ENCODE measurements at regions not wholly inside any gene's neighbourhood (a gene's known extent, or its start where the extent isn't known, plus 50 kb on each side); places are given as distances from the start of the nearest gene placed in this dataset.

- H3K27ac Mint-ChIP-seq: no peak overlapping the region
- no peaks in the 10 kb centered on the region for H3K9me3 Mint-ChIP-seq
Observed at GRCh38 chr18:56003009-56003719, 415.2 kb upstream of the TCF4 start.

GRCh38 chr18:56001576-56001975 is 413.6 kb upstream of the TCF4 start:
- Mint-ChIP-seq H3K9me3 (no peaks in the 10 kb centered on the region), H3K27ac (no peak overlapping the region)

More at GRCh38 chr18:56003009-56003719, 415.2 kb upstream of the TCF4 start:
- no peaks in the 10 kb centered on the region for H3K36me3 Mint-ChIP-seq
- H3K4me3 Mint-ChIP-seq: peak overlapping the region in 1 of 4 donors; percentile 24
- peaks cover 0 to 3% (median 0%) of the 10 kb centered on the region in 3 donors for H3K4me1 Mint-ChIP-seq
- no peaks in the 10 kb centered on the region for H3K27me3 Mint-ChIP-seq

GRCh38 chr18:56000041-56000440 is 412.0 kb upstream of the TCF4 start:
- Mint-ChIP-seq H3K27me3 (no peaks in the 10 kb centered on the region), H3K4me1 (peaks cover 7 to 16% (median 14%) of the 10 kb centered on the region in 3 donors), H3K9me3 (no peaks in the 10 kb centered on the region), H3K36me3 (no peaks in the 10 kb centered on the region), H3K27ac (no peak overlapping the region), H3K4me3 (no peak overlapping the region)

More at GRCh38 chr18:56001576-56001975, 413.6 kb upstream of the TCF4 start:
- Mint-ChIP-seq H3K36me3 (no peaks in the 10 kb centered on the region), H3K4me3 (no peak overlapping the region), H3K27me3 (no peaks in the 10 kb centered on the region), H3K4me1 (peaks cover 7 to 12% (median 12%) of the 10 kb centered on the region in 3 donors)

DNA sequence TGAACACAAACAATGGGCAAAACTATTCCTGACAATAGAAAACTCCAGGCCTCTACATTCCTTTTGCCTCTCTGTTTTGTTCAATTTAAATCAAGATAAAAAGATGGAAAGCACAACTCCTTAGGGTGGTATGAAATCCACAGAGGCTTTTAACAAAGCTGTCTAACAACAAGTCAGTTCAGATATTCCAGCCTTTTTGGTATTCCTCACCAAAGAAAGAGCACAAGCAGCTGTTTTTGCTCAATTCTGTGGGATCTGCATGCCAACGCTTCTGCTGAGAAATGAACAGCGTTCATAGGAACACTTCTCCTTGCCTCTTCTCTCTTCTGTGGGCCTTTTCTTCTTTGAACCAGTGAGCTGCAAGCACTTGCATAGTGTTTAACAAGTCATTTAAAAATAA is 411.6 kb upstream of the TCF4 start:
- no peak overlapping the region for H3K27ac Mint-ChIP-seq
- peaks cover 7 to 16% (median 14%) of the 10 kb centered on the region in 3 donors for H3K4me1 Mint-ChIP-seq
- no peaks in the 10 kb centered on the region for H3K27me3 Mint-ChIP-seq
- no peak overlapping the region for H3K4me3 Mint-ChIP-seq
- no peaks in the 10 kb centered on the region for H3K9me3 Mint-ChIP-seq
- no peaks in the 10 kb centered on the region for H3K36me3 Mint-ChIP-seq

GRCh38 chr18:55998801-55999385 is 410.9 kb upstream of the TCF4 start:
- H3K27ac Mint-ChIP-seq: no peak overlapping the region
- H3K9me3 Mint-ChIP-seq: no peaks in the 10 kb centered on the region
- peaks cover 7 to 16% (median 14%) of the 10 kb centered on the region in 3 donors for H3K4me1 Mint-ChIP-seq

GRCh38 chr18:55998071-55998522 is 410.1 kb upstream of the TCF4 start:
- H3K4me1 Mint-ChIP-seq: peaks cover 7 to 16% (median 14%) of the 10 kb centered on the region in 3 donors
- peak overlapping the region in 1 of 4 donors; percentile 79 for H3K4me3 Mint-ChIP-seq
- H3K9me3 Mint-ChIP-seq: no peaks in the 10 kb centered on the region
- H3K27ac Mint-ChIP-seq: no peak overlapping the region
- H3K36me3 Mint-ChIP-seq: no peaks in the 10 kb centered on the region
- no peaks in the 10 kb centered on the region for H3K27me3 Mint-ChIP-seq

More at GRCh38 chr18:55998801-55999385, 410.9 kb upstream of the TCF4 start:
- no peak overlapping the region for H3K4me3 Mint-ChIP-seq
- no peaks in the 10 kb centered on the region for H3K36me3 Mint-ChIP-seq
- H3K27me3 Mint-ChIP-seq: no peaks in the 10 kb centered on the region

DNA sequence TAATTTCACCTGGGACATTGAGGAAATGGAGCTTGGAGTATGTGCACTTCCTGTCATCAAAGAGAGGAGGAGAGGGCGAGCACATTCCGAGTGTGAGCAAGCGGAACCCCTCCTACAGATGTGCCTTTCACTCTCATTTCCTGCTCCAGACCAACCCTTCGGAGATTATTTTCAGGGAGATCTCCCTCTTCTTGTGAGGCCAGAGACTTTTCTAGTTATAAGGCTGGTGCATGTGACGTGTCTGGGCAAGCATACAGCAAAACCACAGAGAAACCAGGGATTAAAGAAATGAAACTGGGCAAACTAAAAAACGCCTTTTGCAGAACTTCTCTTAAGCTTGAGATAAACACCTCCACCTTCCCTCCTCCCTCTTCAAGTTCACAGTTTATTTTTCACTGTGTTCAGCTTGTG is 409.2 kb upstream of the TCF4 start:
- H3K4me1 Mint-ChIP-seq: peaks cover 7 to 16% (median 14%) of the 10 kb centered on the region in 3 donors
- H3K4me3 Mint-ChIP-seq: peak overlapping the region in 3 of 4 donors; percentile 5 to 86 (median 79)
- peak overlapping the region in 1 of 3 donors; percentile 65 for H3K27ac Mint-ChIP-seq
- no peaks in the 10 kb centered on the region for H3K9me3 Mint-ChIP-seq
- no peaks in the 10 kb centered on the region for H3K36me3 Mint-ChIP-seq
- no peaks in the 10 kb centered on the region for H3K27me3 Mint-ChIP-seq

DNA sequence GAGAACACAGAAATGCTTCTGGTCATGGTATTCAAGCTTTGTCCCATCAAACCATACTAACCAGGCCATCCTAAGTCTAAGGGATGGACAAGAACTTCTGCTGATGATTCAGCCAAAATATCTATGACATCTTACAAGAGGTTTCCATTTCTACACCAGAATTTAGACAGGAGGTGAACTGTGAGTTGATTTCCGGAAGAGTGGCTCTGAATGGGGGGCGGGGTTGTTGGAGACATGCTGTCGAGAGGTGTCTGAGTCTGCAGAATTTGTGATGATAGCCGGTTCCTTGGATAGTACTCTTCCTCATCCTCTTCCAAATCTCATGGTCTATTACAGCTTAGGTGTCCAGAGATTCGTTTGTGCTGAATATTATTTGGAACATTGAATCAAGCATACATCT is 408.7 kb upstream of the TCF4 start:
- peak overlapping the region in 1 of 3 donors; percentile 65 for H3K27ac Mint-ChIP-seq
- peak overlapping the region in 2 of 4 donors; percentile 79 to 86 for H3K4me3 Mint-ChIP-seq
- peaks cover 7 to 16% (median 14%) of the 10 kb centered on the region in 3 donors for H3K4me1 Mint-ChIP-seq
- no peaks in the 10 kb centered on the region for H3K36me3 Mint-ChIP-seq
- no peaks in the 10 kb centered on the region for H3K9me3 Mint-ChIP-seq
- H3K27me3 Mint-ChIP-seq: no peaks in the 10 kb centered on the region

GRCh38 chr18:55990186-55990585 is 402.2 kb upstream of the TCF4 start:
- Mint-ChIP-seq H3K36me3 (no peaks in the 10 kb centered on the region), H3K4me3 (no peak overlapping the region), H3K27me3 (no peaks in the 10 kb centered on the region), H3K4me1 (peaks cover 0 to 1% (median 0%) of the 10 kb centered on the region in 3 donors), H3K9me3 (peaks cover 5 to 8% (median 5%) of the 10 kb centered on the region in 3 donors), H3K27ac (no peak overlapping the region)

DNA sequence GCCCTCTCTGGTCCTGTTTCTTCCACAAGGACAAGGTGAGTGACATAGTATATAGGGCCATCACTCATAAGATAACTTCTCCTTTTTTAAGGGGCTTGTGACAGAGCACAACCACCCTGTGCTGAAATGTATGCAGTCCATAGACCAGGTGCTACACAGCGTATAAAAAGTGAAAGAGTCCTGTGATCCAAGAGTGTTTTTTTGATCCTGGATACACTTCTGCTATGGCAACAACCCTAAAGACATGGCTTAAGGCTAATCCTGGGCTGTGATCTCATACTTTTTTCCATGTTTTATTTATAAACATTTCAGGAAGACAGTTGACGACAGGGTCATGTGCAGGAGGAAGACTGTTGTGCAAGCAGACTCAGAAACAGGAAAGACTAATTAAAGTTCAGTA is 400.5 kb upstream of the TCF4 start:
- H3K27ac Mint-ChIP-seq: no peak overlapping the region
- peaks cover 0 to 1% (median 0%) of the 10 kb centered on the region in 3 donors for H3K4me1 Mint-ChIP-seq
- H3K4me3 Mint-ChIP-seq: no peak overlapping the region

GRCh38 chr18:55983433-55983832 is 395.4 kb upstream of the TCF4 start:
- Mint-ChIP-seq H3K4me3 (no peak overlapping the region), H3K9me3 (peaks cover 7 to 12% (median 8%) of the 10 kb centered on the region in 3 donors), H3K4me1 (no peaks in the 10 kb centered on the region), H3K36me3 (peaks cover 3% of the 10 kb centered on the region), H3K27me3 (no peaks in the 10 kb centered on the region), H3K27ac (no peak overlapping the region)

More for the DNA sequence above, 400.5 kb upstream of the TCF4 start:
- H3K27me3 Mint-ChIP-seq: no peaks in the 10 kb centered on the region
- peaks cover 7 to 11% (median 8%) of the 10 kb centered on the region in 3 donors for H3K9me3 Mint-ChIP-seq
- peaks cover 3% of the 10 kb centered on the region for H3K36me3 Mint-ChIP-seq

GRCh38 chr18:55982992-55983391 is 395.0 kb upstream of the TCF4 start:
- Mint-ChIP-seq H3K4me1 (no peaks in the 10 kb centered on the region), H3K27me3 (no peaks in the 10 kb centered on the region), H3K36me3 (peaks cover 3% of the 10 kb centered on the region), H3K9me3 (peaks cover 3 to 8% (median 6%) of the 10 kb centered on the region in 3 donors), H3K4me3 (no peak overlapping the region), H3K27ac (no peak overlapping the region)

GRCh38 chr18:55981712-55982475 is 393.9 kb upstream of the TCF4 start:
- Mint-ChIP-seq H3K4me3 (peak overlapping the region; percentile 30 to 88 (median 79)), H3K4me1 (no peaks in the 10 kb centered on the region), H3K36me3 (peaks cover 3% of the 10 kb centered on the region), H3K27me3 (no peaks in the 10 kb centered on the region), H3K9me3 (peaks cover 3 to 6% (median 3%) of the 10 kb centered on the region in 3 donors), H3K27ac (peak overlapping the region in 2 of 3 donors; percentile 71 to 87)

GRCh38 chr18:55974521-55974920 is 386.5 kb upstream of the TCF4 start:
- H3K9me3 Mint-ChIP-seq: peaks cover 0 to 9% (median 0%) of the 10 kb centered on the region in 3 donors
- H3K36me3 Mint-ChIP-seq: peaks cover 2% of the 10 kb centered on the region
- no peaks in the 10 kb centered on the region for H3K27me3 Mint-ChIP-seq
- no peaks in the 10 kb centered on the region for H3K4me1 Mint-ChIP-seq
- no peak overlapping the region for H3K27ac Mint-ChIP-seq
- H3K4me3 Mint-ChIP-seq: no peak overlapping the region

GRCh38 chr18:55968550-55968949 is 380.6 kb upstream of the TCF4 start:
- peaks cover 2% of the 10 kb centered on the region for H3K36me3 Mint-ChIP-seq
- peak overlapping the region in 1 of 4 donors; percentile 1 for H3K4me3 Mint-ChIP-seq
- no peaks in the 10 kb centered on the region for H3K27me3 Mint-ChIP-seq
- peaks cover 0 to 5% (median 3%) of the 10 kb centered on the region in 3 donors for H3K4me1 Mint-ChIP-seq
- peaks cover 0 to 6% (median 0%) of the 10 kb centered on the region in 3 donors for H3K9me3 Mint-ChIP-seq
- no peak overlapping the region for H3K27ac Mint-ChIP-seq

Data from IgD-negative memory B cell (primary cell).